ENCODE measurements at regions not wholly inside any gene's neighbourhood (a gene's known extent, or its start where the extent isn't known, plus 50 kb on each side); places are given as distances from the start of the nearest gene placed in this dataset.

DNA sequence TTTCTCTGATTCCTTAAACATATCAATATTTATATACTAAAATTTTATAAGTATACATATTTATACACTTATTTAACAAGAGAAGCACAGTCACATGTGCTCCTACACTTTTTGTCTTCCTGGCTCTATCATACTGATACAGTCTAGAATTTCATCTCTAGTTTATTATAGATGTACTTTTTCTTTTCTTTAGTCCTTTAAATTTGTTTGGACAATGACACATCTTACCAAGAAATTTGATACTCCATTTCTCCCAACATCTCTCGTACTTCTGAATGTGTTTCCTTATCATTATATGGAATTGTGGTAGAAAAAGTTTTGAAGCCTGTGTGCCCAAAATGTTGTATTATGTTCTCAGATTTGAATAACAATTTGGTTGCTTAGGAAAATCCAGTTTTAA lies 104.6 kb downstream of the DMRT2 start:
- ATAC-seq (no peak), DNase-seq (ENCODE audit: low read depth, low spot score) (no peak)
- Histone ChIP-seq H4K20me1 (ENCODE audit: insufficient read depth) (no peaks in the 10 kb centered on the region), H3K9me3 (ENCODE audit: control insufficient read depth in 1 of 2, insufficient read depth in 1 of 2, low read depth in 1 of 2, low read length in 2 of 2) (no peaks in the 10 kb centered on the region; a peak in 2 of 4 replicates), H3K4me1 (ENCODE audit: control insufficient read depth in 1 of 2, insufficient read depth in 2 of 2, low read length in 2 of 2) (no peaks in the 10 kb centered on the region), H3K27ac (ENCODE audit: low read depth, low read length) (no peak overlapping the region), H3K79me2 (ENCODE audit: insufficient read depth, low read length) (no peaks in the 10 kb centered on the region), H3K4me2 (ENCODE audit: low read length) (no peak overlapping the region), H3K4me3 (replicated peaks in 1 of 2; ENCODE audit: low read depth in 1 of 2, low read length in 2 of 2) (no peak overlapping the region), H3K27me3 (ENCODE audit: insufficient read depth, low read length) (no peaks in the 10 kb centered on the region), H3K9ac (ENCODE audit: low read length) (no peak overlapping the region), H3K9me2 (ENCODE audit: insufficient read depth) (no peaks in the 10 kb centered on the region), H3K36me3 (ENCODE audit: control insufficient read depth in 1 of 2, insufficient read depth in 2 of 2, low read length in 2 of 2) (no peaks in the 10 kb centered on the region), H2AFZ (ENCODE audit: low read depth, low read length, poor library complexity, severe bottlenecking) (no peak overlapping the region)
- ChIA-PET RAD21 (ENCODE audit: low non-redundant PET in 1 of 2, low total read pairs in 2 of 2, uncharacterized antibody in 2 of 2, unreplicated experiment in 2 of 2) (no interaction called here), POLR2A (no interaction called here), CTCF (no interaction called here)
- no TSS peak for BruUV-seq (replicated peaks)
- TF ChIP-seq SP1 (IDR thresholded peaks at IDR 0.05; ENCODE audit: low read depth) = no peak
- TF ChIP-seq CBX3 (IDR thresholded peaks at IDR 0.05; ENCODE audit: low read depth) = no peak
- intact Hi-C loops (cut with micrococcal nuclease) = no loop called here

DNA sequence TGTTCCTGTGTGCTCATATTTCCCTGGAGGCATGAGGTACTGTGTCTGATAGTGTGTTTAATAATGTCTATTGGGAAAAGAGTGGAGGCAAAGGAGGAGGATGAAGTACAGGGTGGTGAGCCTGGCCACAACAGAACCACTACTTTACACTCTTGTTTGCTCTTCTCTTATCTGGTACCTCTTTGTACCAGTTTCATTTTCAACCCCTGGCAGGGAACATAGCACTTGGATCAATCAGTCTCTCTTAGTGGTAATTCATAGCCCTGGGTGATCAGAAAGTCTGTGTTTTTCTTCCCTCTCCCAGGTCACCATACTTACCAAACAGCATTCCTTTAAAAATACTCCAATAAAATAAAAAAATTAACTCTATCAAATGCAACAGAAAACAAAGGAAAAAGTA lies 105.4 kb downstream of the DMRT2 start:
- no TSS peak for BruUV-seq (replicated peaks)
- ATAC-seq (no peak), DNase-seq (ENCODE audit: low read depth, low spot score) (no peak)
- ChIA-PET POLR2A (no interaction called here), CTCF (no interaction called here), RAD21 (ENCODE audit: low non-redundant PET in 1 of 2, low total read pairs in 2 of 2, uncharacterized antibody in 2 of 2, unreplicated experiment in 2 of 2) (no interaction called here)
- Histone ChIP-seq H3K27ac (ENCODE audit: low read depth, low read length) (no peak overlapping the region), H3K4me1 (ENCODE audit: control insufficient read depth in 1 of 2, insufficient read depth in 2 of 2, low read length in 2 of 2) (no peaks in the 10 kb centered on the region), H3K27me3 (ENCODE audit: insufficient read depth, low read length) (no peaks in the 10 kb centered on the region), H3K9me2 (ENCODE audit: insufficient read depth) (no peaks in the 10 kb centered on the region), H3K4me3 (replicated peaks in 1 of 2; ENCODE audit: low read depth in 1 of 2, low read length in 2 of 2) (no peak overlapping the region), H4K20me1 (ENCODE audit: insufficient read depth) (no peaks in the 10 kb centered on the region), H3K9ac (ENCODE audit: low read length) (no peak overlapping the region), H3K4me2 (ENCODE audit: low read length) (no peak overlapping the region), H3K36me3 (ENCODE audit: control insufficient read depth in 1 of 2, insufficient read depth in 2 of 2, low read length in 2 of 2) (no peaks in the 10 kb centered on the region), H3K9me3 (ENCODE audit: control insufficient read depth in 1 of 2, insufficient read depth in 1 of 2, low read depth in 1 of 2, low read length in 2 of 2) (peaks cover 0 to under 1% of the 10 kb centered on the region in 2 experiments; a peak in 1 of 4 replicates), H2AFZ (ENCODE audit: low read depth, low read length, poor library complexity, severe bottlenecking) (no peak overlapping the region), H3K79me2 (ENCODE audit: insufficient read depth, low read length) (no peaks in the 10 kb centered on the region)
- intact Hi-C loops (cut with micrococcal nuclease) = no loop called here
- TF ChIP-seq FOSL1 (IDR thresholded peaks at IDR 0.05; ENCODE audit: low read depth) (no peak), EZH2 (IDR thresholded peaks at IDR 0.05) (no peak), ELF1 (IDR thresholded peaks at IDR 0.05; ENCODE audit: borderline replicate concordance, low read depth) (no peak), EGR1 (IDR thresholded peaks at IDR 0.05; ENCODE audit: low read depth) (no peak), YY1 (IDR thresholded peaks at IDR 0.05; ENCODE audit: extremely low read depth, insufficient replicate concordance, low read depth, low read length) (no peak), POLR2A (IDR thresholded peaks at IDR 0.05; ENCODE audit: borderline replicate concordance, extremely low read depth, insufficient read depth, insufficient read length) (no peak), ZNF274 (IDR thresholded peaks at IDR 0.05; ENCODE audit: low read depth, low read length) (no peak), RAD21 (IDR thresholded peaks at IDR 0.05; ENCODE audit: low read depth) (no peak)
- TF ChIP-seq, protein P1, sequence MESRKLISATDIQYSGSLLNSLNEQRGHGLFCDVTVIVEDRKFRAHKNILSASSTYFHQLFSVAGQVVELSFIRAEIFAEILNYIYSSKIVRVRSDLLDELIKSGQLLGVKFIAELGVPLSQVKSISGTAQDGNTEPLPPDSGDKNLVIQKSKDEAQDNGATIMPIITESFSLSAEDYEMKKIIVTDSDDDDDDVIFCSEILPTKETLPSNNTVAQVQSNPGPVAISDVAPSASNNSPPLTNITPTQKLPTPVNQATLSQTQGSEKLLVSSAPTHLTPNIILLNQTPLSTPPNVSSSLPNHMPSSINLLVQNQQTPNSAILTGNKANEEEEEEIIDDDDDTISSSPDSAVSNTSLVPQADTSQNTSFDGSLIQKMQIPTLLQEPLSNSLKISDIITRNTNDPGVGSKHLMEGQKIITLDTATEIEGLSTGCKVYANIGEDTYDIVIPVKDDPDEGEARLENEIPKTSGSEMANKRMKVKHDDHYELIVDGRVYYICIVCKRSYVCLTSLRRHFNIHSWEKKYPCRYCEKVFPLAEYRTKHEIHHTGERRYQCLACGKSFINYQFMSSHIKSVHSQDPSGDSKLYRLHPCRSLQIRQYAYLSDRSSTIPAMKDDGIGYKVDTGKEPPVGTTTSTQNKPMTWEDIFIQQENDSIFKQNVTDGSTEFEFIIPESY (IDR thresholded peaks at IDR 0.05; ENCODE audit: extremely low read depth, insufficient replicate concordance, low read length) = no peak
- TF ChIP-seq, protein P2, sequence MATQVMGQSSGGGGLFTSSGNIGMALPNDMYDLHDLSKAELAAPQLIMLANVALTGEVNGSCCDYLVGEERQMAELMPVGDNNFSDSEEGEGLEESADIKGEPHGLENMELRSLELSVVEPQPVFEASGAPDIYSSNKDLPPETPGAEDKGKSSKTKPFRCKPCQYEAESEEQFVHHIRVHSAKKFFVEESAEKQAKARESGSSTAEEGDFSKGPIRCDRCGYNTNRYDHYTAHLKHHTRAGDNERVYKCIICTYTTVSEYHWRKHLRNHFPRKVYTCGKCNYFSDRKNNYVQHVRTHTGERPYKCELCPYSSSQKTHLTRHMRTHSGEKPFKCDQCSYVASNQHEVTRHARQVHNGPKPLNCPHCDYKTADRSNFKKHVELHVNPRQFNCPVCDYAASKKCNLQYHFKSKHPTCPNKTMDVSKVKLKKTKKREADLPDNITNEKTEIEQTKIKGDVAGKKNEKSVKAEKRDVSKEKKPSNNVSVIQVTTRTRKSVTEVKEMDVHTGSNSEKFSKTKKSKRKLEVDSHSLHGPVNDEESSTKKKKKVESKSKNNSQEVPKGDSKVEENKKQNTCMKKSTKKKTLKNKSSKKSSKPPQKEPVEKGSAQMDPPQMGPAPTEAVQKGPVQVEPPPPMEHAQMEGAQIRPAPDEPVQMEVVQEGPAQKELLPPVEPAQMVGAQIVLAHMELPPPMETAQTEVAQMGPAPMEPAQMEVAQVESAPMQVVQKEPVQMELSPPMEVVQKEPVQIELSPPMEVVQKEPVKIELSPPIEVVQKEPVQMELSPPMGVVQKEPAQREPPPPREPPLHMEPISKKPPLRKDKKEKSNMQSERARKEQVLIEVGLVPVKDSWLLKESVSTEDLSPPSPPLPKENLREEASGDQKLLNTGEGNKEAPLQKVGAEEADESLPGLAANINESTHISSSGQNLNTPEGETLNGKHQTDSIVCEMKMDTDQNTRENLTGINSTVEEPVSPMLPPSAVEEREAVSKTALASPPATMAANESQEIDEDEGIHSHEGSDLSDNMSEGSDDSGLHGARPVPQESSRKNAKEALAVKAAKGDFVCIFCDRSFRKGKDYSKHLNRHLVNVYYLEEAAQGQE (IDR thresholded peaks at IDR 0.05; ENCODE audit: low read depth) = no peak
- TF ChIP-seq, protein P3, sequence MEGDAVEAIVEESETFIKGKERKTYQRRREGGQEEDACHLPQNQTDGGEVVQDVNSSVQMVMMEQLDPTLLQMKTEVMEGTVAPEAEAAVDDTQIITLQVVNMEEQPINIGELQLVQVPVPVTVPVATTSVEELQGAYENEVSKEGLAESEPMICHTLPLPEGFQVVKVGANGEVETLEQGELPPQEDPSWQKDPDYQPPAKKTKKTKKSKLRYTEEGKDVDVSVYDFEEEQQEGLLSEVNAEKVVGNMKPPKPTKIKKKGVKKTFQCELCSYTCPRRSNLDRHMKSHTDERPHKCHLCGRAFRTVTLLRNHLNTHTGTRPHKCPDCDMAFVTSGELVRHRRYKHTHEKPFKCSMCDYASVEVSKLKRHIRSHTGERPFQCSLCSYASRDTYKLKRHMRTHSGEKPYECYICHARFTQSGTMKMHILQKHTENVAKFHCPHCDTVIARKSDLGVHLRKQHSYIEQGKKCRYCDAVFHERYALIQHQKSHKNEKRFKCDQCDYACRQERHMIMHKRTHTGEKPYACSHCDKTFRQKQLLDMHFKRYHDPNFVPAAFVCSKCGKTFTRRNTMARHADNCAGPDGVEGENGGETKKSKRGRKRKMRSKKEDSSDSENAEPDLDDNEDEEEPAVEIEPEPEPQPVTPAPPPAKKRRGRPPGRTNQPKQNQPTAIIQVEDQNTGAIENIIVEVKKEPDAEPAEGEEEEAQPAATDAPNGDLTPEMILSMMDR (IDR thresholded peaks at IDR 0.05 in 2 of 3, conservative IDR thresholded peaks at IDR 0.05 in 1 of 3; ENCODE audit: borderline replicate concordance in 1 of 3, insufficient read depth in 1 of 3, low read depth in 2 of 3, low read length in 2 of 3) = no peak
- TF ChIP-seq, protein P4, sequence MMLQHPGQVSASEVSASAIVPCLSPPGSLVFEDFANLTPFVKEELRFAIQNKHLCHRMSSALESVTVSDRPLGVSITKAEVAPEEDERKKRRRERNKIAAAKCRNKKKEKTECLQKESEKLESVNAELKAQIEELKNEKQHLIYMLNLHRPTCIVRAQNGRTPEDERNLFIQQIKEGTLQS (IDR thresholded peaks at IDR 0.05) = no peak

All from HCT116 (cell line).